ENCODE measurements at regions not wholly inside any gene's neighbourhood (a gene's known extent, or its start where the extent isn't known, plus 50 kb on each side); places are given as distances from the start of the nearest gene placed in this dataset.

- Histone ChIP-seq H3K36me3 (replicated peaks in 1 of 2) (no peaks in the 10 kb centered on the region), H3K27me3 (no peaks in the 10 kb centered on the region), H3K4me3 (no peak overlapping the region), H3K4me1 (replicated peaks in 1 of 2) (no peaks in the 10 kb centered on the region), H3K27ac (no peak overlapping the region), H3K9me3 (replicated peaks in 1 of 3) (no peaks in the 10 kb centered on the region)
- no peak for DNase-seq
- TF ChIP-seq POLR2A (IDR thresholded peaks at IDR 0.05), result no peak
- no peak for TF ChIP-seq CTCF (IDR thresholded peaks at IDR 0.05)
- WGBS, 4 donors, result 80 to 83% methylated on average over 1 of the region's 1 CpG; no CpG with 5 or more reads in 2 of the 4 donors
- intact Hi-C loops (cut with DNase I), result no loop called here
Observed at GRCh38 chr7:89761173-89761572, 393.1 kb upstream of the STEAP1 start.

- Histone ChIP-seq H3K27ac (no peak overlapping the region), H3K4me3 (no peak overlapping the region), H3K9me3 (replicated peaks in 1 of 3) (no peaks in the 10 kb centered on the region), H3K27me3 (no peaks in the 10 kb centered on the region), H3K36me3 (replicated peaks in 1 of 2) (no peaks in the 10 kb centered on the region), H3K4me1 (replicated peaks in 1 of 2) (no peaks in the 10 kb centered on the region)
- 65 to 82% (median 74%) methylated on average over 4 of the region's 4 CpGs for WGBS, 4 donors
- DNase-seq, result no peak
- TF ChIP-seq POLR2A (IDR thresholded peaks at IDR 0.05), result no peak
- no peak for TF ChIP-seq CTCF (IDR thresholded peaks at IDR 0.05)
- intact Hi-C loops (cut with DNase I), result no loop called here
Observed at GRCh38 chr7:89770161-89770560, 384.1 kb upstream of the STEAP1 start.

GRCh38 chr7:89771003-89771636 lies 383.1 kb upstream of the STEAP1 start:
- no peak for DNase-seq
- TF ChIP-seq CTCF (IDR thresholded peaks at IDR 0.05) (no peak), POLR2A (IDR thresholded peaks at IDR 0.05) (no peak)
- intact Hi-C loops (cut with DNase I), result no loop called here
- 45 to 76% (median 63%) methylated on average over 3 of the region's 3 CpGs for WGBS, 4 donors
- Histone ChIP-seq H3K4me1 (replicated peaks in 1 of 2) (no peaks in the 10 kb centered on the region), H3K27ac (no peak overlapping the region), H3K9me3 (replicated peaks in 1 of 3) (no peaks in the 10 kb centered on the region), H3K27me3 (no peaks in the 10 kb centered on the region), H3K36me3 (replicated peaks in 1 of 2) (no peaks in the 10 kb centered on the region), H3K4me3 (no peak overlapping the region)

- H3K36me3 ChIP-seq (replicated peaks in 1 of 2), result no peaks in the 10 kb centered on the region
- intact Hi-C loops (cut with DNase I), result no loop called here
- H3K27me3 ChIP-seq, result no peaks in the 10 kb centered on the region
- no peak overlapping the region for H3K27ac ChIP-seq
- no peak overlapping the region for H3K4me3 ChIP-seq
- no peaks in the 10 kb centered on the region for H3K4me1 ChIP-seq (replicated peaks in 1 of 2)
- TF ChIP-seq CTCF (IDR thresholded peaks at IDR 0.05), result no peak
- TF ChIP-seq POLR2A (IDR thresholded peaks at IDR 0.05), result no peak
- no peak for DNase-seq
- H3K9me3 ChIP-seq (replicated peaks in 1 of 3), result peaks cover 0 to 6% (median 0%) of the 10 kb centered on the region in 3 donors
- WGBS, 4 donors, result 0 to 22% (median 12%) methylated on average over 1 of the region's 1 CpG
Observed at GRCh38 chr7:89772276-89772675, 382.0 kb upstream of the STEAP1 start.
